ENCODE measurements at regions not wholly inside any gene's neighbourhood (a gene's known extent, or its start where the extent isn't known, plus 50 kb on each side); places are given as distances from the start of the nearest gene placed in this dataset.

DNA sequence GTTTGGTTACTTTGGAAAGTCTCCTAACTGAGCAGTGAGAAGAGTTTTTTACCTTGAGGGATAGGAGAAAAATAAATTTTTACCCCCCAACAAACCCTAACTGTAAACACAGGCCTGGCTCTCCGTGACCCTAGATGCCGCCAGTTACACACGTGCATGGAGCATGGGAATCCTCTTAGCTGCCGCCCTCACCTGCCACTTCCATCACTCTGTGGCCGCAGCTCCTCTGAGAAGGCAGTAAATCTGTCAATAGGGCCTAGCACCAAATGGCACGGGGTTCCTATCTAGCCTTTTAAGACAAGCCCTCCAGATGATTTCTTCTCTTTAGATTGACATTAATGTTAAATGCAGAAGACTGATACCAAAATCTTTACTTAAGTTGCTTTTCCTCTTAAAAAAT lies 330.3 kb upstream of the FAM241A start:
- no peak for DNase-seq

DNA sequence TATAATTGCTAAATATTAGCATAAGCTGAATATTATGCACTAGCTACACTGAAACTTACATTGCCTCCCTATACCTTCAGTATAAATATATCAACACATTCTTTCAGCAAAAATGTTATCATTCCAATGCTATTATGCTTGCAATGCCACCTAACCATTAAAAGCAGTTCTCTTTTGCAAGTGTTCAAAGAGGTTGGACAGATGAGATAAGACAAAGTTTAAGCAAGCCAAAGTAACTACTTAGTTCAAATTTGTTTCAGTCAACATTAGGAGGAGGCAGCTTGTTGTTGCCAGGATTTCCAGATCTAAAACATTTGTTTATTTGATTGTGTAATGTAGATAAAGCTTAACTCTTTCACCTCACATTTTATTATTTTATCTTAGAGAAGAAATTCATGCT lies 323.9 kb upstream of the FAM241A start:
- DNase-seq = no peak

DNA sequence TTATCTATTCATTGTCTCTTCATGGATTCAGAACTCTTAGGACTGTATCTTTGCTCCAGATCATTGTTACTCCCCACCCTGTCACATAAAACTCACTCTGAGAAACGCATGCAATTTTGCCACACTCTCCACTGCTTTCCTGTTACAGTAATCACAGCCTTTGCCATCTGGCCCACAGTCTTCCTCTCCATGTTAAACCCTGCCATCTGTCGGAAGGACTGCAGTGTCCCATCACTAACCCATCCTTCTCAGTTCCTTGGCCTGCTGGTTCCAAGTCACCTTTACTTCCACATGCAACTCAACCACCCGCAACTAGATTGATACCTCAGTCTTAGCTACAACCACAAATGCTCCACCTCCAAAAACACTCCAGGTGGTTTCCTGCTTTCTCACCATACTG lies 308.7 kb upstream of the FAM241A start:
- DNase-seq = no peak

DNA sequence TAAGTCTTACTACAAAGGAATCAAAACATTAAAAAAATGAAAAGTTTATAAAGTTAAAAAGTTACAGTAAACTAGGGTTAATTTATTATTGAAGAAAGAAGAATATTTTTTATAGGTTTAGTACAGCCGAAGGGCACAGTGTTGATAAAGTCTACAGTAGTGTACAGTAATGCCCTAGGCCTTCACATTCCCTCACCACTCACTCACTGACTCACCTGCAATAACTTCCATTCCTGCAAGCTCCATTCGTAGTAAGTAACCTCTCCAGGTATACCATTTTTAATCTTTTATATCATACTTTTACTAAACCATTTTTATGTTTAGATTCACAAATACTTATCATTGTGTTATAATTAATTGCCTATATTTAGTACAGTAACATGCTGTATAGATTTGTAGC lies 307.5 kb upstream of the FAM241A start:
- no peak for DNase-seq

DNA sequence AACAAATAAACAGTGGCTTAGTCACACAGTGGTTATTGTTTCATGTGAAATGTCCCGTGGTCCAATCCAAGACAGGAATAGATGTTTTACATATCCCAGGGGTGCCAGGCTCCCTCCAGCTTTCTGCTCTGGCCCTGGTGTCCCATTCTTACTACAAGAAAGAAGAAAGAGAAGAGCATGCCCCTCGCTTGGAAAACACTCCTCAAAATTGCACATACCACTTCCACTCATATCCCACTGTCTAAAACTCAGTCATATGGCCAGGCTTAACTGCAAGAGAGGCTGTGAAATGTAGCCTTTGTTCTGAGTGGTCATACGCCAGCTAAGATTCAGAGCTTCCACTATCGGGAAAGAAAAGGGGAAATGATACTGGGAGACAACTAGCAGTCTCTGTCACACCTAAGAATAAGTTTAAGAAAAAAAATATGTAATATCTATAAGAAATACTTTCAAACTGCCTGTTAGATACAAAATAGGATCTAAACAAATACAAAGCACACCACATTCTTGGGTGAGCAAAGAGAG lies 306.8 kb upstream of the FAM241A start:
- no peak for DNase-seq

DNA sequence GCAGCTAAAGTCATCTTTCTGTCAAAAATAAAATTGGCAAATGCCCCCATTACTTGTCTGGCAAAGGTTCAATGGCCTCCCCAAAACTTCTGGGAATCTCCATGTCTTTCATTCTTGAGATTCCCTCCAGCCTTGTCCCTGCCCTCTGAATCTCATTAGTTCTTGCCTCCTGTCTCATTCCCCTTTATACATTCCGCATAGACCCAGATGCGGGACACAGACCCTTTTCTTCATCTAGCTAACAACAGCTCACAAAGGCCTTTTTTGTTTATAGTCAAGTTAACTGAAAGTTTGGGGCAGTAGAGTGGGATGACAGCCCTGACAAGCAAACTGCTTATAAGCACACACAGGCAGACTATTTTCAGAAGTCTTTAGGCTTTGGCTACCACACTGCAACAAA lies 306.1 kb upstream of the FAM241A start:
- DNase-seq = no peak

DNA sequence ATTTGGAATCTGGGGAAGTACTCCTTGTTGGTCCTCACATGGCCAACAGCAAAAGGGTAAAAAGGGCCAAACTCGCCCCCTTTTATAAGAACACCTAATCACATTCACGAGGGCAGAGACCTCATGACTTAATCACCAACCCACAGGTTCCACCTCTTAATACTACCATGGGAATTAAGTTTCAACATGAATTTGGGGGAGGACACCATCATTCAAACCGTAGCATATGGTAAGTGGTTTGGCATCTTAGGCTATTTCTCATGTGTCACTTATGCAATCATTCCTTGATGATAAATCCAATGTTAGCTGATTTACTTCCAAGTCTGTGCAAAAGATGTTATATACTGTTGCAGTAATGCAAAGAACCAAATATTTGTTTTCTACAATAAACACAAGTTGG lies 302.9 kb upstream of the FAM241A start:
- DNase-seq = no peak

DNA sequence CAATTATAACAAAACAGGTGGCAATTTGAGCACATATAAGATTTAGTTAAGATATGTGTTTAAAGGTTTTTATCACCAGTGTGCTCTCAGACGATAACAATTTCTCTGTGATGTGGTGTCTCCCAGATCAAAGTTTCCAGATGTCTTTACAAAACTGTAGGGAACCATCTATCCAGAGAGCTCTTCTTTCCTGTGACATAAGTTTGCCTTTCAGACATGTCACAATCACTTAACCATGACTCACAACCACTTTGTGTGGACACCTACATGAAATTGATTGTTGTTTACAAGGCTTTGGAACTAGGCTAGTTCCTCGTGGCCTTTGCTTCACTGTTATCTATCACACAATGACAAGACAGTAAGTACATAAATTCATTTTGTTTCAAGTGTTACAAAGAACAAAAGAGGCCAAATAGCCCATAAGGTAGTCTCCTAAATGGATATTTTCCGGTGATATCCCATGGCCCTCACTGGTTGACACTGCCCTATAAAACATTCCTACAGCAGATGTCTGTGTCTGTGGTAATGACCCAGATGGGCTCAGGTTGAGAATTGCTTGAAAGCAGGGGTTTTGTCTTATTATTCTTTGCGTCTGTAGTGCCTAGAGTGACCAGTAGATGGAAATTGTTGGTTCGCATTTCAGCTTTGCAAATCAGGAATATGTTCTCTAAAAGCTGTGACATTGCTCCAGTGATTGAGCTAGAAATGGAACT lies 297.8 kb upstream of the FAM241A start:
- no peak for DNase-seq

DNA sequence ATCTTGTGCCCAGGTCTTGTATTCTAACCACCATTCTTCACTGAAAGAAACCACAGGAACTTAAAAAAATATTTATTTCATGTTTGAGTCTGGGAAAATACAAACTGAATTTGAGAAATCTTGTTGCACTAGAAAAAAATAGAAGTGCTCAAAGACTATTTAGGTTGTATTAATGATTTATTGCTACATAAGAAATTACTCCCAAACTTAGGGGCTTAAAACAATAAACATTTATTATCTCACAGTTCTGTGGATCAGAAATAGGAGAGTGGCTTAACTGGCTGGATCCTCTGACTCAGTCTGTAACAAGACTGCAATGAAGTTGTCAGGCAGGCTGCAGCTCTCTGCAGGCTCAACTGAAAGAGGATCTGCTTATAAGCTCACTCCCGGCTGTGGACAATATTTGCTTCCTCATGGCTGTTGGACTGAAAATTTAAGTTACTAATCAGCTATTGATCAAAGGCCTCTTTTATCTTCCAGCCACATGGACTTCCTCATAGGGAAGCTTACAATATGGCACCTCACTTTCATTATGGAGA lies 295.4 kb upstream of the FAM241A start:
- DNase-seq = no peak

DNA sequence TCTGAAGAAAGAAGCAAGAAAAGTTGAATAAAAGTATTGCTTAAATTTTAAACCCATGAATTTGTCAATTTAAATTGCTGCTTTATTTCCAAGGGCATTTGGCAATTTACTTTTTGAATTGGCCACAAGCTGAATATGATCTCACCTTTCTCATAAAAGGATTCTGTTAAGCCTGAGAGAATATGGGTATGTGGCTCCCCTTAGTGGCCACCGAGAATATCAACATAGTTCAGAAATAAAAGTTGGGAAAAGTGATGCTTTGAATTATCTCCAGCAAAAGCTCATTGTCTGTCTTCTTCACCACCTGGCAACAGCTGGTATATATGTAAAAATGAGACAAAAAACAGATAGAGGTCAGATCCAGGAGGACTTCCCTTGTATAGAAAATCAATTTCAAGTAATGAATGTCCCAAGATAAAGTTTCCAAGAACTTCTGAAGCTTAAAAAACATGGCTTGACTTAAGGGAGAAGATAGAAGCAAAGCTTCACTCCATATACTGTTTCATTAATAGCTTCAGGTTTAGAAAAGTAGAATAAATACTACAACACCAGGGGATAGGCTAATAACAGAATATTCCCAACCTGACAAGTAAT lies 290.7 kb upstream of the FAM241A start:
- DNase-seq = no peak

DNA sequence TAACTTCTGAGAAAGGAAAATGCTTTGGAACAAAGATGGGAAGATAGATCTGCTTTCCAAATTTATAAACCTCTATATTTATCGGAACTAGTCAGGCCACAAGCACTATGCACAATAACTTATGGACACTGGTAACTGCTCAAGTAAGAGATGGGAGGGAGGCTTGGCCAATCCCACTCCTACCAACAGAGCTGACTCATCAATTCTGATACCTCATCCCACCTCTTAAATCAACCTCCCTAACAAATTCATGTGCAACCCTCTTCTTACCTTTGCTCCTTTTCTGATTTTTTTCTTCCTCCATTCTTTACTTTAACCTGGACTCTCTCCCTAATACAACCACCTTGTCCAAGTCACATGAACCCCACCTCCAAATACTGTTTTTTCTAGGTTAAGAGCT lies 289.9 kb upstream of the FAM241A start:
- no peak for DNase-seq

DNA sequence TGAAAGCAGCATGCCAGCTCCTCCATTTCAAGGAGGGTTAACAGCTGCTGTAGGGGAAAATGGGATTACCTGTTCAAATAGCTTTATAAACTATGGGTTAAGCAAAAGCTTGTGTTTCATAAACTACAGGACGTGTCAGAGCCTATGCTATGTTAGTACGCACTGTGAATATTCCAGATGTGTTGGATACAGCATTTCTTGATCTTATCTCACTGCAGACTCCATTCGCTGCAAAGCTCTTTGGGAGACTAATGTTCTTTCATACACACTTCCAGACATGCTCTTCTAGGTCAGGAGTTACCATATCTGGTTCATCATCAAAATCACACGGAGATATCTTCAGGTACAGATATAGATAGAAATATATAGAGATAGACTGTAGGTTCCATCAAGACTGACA lies 281.2 kb upstream of the FAM241A start:
- no peak for DNase-seq

DNA sequence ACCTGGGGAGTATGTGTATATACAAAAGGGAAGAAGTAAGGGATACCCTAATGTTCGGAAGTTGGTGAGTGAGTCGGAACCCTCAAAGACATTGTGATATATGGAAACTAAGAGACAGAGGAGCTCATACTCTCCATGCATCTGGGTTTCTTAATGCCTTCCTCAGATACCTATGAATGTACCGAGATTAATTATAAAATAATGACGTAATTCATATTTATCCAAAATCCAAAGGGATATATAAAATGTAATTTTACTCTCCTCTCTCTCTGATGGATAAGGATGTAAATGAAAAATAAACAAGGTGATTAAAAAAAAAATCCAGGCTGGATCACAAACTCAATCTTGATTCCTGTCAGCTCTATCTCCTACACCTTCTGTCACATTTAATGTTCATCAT lies 275.9 kb upstream of the FAM241A start:
- DNase-seq = no peak

DNA sequence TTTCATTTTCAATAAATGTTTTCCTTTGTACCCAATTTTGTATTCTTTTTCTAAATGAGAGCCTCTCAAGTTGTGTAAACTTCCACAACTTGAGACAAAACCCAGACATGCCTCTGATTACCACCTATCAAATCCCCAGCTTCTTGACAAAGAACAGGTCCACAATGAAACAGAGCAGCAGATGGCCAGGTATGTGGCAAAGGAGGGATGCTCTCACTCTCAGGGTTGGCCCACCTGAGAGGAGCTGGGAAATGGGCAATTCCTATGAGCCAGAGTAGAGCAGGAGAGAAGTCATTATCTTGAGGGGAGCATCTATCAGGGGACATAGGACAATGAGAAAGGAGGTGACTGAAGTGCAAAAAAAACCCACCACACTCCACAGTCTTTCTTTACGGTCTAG lies 273.5 kb upstream of the FAM241A start:
- DNase-seq = no peak

DNA sequence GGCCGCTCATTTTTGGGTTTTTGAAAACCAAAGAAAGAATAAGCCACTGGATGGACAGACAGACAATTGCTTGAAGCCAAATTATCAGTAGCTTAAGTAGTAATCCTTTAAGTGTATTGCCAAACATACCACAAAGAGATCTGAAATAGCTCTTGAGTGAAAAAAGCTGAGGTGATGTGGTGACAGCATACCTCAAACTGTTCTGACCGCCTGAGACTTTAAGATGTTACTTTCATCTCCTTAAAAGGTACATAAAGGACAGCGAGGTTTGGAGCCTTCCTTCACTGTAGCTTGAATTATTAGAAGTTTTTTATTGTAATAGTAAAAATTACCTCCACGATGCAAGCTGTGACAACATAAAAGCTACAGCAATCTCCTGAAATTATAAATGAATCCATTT lies 271.5 kb upstream of the FAM241A start:
- DNase-seq = no peak

DNA sequence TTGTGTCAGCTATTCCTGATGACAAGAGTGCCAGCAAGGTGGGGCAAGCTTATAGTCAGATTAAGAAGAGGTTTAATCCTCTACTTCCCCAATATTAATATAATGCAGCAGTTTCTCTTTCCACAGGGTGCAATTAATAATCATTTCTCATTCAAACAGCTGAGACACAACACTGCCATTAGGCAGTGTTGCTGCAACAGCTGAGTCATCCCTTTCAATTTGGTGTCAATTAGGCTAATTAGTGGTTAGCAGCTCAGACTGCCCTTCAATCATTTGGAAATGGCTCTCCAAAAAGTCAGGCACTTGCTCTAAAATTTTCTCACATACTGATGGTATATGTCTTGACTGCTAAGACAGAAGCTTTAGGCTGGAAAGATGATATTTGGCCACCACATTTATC lies 265.7 kb upstream of the FAM241A start:
- no peak for DNase-seq

DNA sequence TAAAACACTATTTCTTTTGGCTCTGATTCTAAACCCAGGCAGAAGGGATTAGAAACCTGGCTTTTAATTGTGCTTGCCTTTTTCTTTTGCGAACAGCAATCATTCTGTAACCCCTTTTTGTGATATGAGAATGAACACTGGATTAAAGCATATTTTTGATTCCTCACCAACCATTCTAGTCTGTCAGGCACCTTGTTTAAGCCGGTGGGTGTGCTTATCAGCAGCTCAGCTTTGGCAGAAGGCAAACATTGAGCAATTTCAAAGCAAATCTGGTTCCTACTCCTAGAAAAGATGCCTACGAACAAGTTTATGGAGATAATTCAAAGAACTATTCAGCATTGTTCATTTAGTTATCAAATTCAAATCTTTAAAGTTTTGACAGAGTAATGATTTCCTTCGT lies 265.1 kb upstream of the FAM241A start:
- no peak for DNase-seq

DNA sequence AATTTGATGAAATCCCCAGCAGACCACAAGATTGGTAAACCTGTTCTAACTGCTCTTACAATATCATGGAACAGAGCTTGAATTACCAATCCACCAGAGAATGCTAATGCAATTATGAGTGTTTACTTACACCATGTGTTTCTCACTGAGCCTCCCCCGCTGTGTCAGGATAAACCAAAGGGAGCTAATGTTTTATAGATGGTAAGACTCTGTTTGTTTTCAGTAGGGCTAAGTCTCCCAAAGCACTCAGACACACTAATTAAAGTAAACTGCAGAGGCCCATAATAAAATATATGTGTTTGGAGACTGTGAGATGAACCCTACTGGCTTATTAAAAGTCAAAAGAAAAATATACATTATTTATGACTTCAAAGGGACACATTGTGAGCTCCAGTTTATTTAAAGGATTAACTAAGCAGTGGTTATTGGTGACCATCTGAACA lies 261.7 kb upstream of the FAM241A start:
- DNase-seq = peak; percentile 83

DNA sequence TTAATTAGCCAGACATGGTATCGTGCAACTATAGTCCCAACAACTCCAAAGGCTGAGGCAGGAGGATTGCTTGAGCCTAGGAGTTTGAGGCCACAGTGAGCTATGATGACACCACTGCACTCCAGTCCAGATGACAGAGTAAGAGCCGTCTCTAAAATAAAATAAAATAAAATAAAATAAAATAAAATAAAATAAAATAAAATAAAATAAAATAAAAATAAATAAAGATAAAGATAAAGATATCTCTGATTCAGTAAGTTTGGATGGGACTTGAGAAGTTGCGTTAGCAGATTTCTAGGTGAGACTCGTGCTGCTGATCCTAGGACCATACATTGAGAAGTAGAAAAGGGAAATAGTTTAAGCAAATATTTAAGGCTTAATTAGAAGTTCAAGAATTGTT lies 254.8 kb upstream of the FAM241A start:
- DNase-seq = no peak

DNA sequence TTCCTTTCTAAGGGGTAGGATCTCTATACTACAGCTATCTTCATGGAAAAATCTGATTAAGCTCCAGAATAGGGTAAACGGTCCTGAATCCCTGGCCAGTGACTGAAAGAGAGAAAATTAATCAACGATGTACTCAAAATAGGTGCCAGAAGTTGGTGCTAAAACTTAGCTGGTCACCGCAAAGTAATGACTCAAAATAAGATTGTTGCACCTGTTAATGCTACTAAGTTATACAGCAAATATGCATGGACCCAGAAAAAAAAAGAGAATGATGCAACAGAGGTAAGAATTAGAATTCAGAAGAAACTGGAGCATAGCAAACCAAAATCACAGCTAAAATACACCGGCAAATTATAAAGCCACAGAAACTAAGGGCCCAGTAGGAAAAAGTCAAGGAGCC lies 239.7 kb upstream of the FAM241A start:
- DNase-seq = no peak

DNA sequence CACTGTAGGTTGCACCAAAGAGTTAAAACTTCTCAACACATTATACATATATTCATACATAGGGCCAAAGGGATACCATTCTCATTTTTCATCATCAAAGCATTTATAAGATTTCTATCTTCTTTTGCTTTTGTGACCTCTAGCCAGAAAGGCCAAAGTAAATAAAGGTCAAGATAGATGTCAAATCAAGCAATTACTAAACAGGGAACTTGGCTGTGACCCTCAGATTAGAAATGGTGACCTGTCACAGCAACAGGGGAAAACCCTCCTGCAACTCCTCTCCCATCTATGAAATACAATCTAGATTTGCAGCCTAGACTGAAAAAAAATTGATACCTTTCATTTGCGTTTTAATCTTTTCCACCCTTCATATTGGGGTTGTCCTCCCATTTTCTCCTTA lies 225.6 kb upstream of the FAM241A start:
- DNase-seq = no peak

DNA sequence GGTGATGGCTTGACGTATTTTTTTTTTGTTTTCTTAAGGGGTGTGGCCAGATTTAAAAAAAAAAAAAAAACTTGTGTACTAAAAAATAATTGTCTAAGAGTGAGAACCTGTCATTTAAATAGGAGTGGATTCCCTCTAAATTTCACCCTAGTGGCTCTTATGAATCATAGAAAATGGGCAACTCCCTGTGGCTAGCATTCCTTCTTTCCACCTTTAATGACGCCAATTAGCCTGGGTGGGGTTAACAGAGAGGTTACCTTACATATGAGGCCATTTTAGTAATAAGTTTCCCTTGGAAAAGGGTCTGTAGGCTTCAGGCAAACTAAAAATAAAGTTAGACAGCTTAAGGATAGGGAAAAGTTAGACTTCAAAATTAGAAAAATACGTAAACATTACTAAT lies 223.5 kb upstream of the FAM241A start:
- DNase-seq = no peak

DNA sequence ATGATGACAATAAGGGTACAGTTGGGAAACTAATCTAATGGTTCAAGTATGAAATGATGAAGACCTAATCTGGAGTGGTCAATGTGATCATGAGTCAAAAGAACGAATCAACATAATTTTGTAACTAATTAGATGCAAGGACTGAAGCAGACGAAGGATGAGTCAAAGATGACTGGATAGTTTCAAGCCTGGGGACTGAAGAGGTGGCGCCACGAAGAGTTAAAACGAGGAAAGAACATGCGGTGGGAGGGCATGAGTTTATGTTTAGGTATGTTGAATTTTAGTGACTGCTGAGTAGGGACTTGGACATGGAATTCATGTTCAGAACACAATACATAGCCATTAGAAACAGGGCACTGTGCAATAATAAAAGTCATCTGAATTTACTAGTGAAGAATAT lies 221.5 kb upstream of the FAM241A start:
- no peak for DNase-seq

DNA sequence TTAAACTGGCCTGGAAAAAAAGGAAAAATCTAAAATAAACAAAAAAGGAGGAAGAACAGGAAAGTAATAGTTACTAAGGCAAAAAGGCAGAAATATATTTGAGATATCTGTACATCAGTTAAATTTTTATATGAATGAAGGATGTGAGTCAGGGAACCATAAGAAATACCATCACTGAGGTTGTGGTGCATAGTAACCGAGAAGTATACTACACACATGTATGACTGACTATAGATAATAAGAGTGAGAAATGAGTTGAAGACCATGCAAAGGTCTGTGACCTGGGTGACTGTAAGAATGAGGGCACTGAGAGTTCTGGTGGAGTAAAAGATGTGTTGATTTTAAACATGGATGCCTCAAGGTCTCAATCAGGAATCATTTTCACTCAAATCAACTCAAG lies 220.6 kb upstream of the FAM241A start:
- no peak for DNase-seq

DNA sequence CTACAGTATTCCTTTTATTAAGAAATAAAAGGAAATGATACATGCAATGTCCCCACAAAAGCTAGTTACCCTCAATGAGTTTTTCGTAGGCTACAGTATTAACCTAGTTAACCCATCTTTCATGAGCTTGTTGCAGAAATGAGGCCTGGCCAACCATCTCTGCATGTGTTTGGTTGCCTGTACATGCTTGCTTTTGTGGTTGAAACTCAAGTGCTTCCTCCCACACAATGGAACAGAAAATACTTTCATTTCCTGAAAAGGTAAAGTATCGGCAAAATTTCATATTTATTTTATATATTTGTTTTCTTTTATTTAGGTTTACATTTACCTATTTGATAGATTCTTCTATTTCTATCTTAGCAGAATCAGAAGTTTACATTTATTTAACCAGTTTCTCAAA lies 214.6 kb upstream of the FAM241A start:
- no peak for DNase-seq

Data from NCI-H2081 treated with DMSO at 0.1 percent for 48 hours (cell line).